ENCODE measurements at regions not wholly inside any gene's neighbourhood (a gene's known extent, or its start where the extent isn't known, plus 50 kb on each side); places are given as distances from the start of the nearest gene placed in this dataset.

- Mint-ChIP-seq H3K27ac (no peak overlapping the region), H3K36me3 (ENCODE audit: insufficient read depth in 1 of 3, low read depth in 3 of 3) (peaks cover 4 to 10% (median 9%) of the 10 kb centered on the region in 3 experiments), H3K4me1 (no peaks in the 10 kb centered on the region), H3K27me3 (ENCODE audit: low read depth) (no peaks in the 10 kb centered on the region), H3K9me3 (peaks cover 8 to 14% of the 10 kb centered on the region in 2 experiments), H3K4me3 (no peak overlapping the region)
- Histone ChIP-seq H3K18ac (ENCODE audit: insufficient read length, low read depth, low read length) (no peak overlapping the region), H3K23ac (ENCODE audit: insufficient read length, low read depth, low read length) (no peak overlapping the region), H2BK12ac (ENCODE audit: insufficient read length, low read depth, low read length) (no peak overlapping the region), H2BK15ac (ENCODE audit: low read depth, low read length) (no peak overlapping the region), H4K8ac (replicated peaks; ENCODE audit: insufficient read length, low read depth, low read length) (no peak overlapping the region), H2BK5ac (ENCODE audit: insufficient read length, low read length) (no peak overlapping the region), H2BK20ac (ENCODE audit: low read depth, low read length, poor library complexity, severe bottlenecking) (no peak overlapping the region), H3K14ac (ENCODE audit: insufficient read depth, low read length) (no peak overlapping the region), H3K27me3 (ENCODE audit: insufficient read depth, low read length) (no peaks in the 10 kb centered on the region), H4K91ac (ENCODE audit: insufficient read length, low read depth, low read length) (no peak overlapping the region), H2AFZ (ENCODE audit: low read length) (no peak overlapping the region), H3K4me2 (ENCODE audit: insufficient read depth, insufficient read length, low read length) (no peak overlapping the region), H2BK120ac (ENCODE audit: low read depth, low read length, poor library complexity, severe bottlenecking) (no peak overlapping the region), H3K4ac (ENCODE audit: low read depth, low read length) (no peak overlapping the region), H3K27ac (ENCODE audit: insufficient read length, low read depth, low read length) (no peak overlapping the region), H3K79me2 (ENCODE audit: insufficient read depth, low read length) (no peaks in the 10 kb centered on the region), H3K9me3 (ENCODE audit: control insufficient read depth, low read depth, low read length) (no peaks in the 10 kb centered on the region), H3K23me2 (ENCODE audit: insufficient read length, low read depth, low read length, poor library complexity, severe bottlenecking) (no peaks in the 10 kb centered on the region), H3K79me1 (ENCODE audit: insufficient read depth, low read depth, low read length, poor library complexity, severe bottlenecking) (no peaks in the 10 kb centered on the region), H3K4me1 (ENCODE audit: insufficient read depth, low read length) (no peaks in the 10 kb centered on the region), H2AK5ac (ENCODE audit: insufficient read length, low read length) (no peak overlapping the region), H3K56ac (ENCODE audit: insufficient read length, low read depth, low read length) (no peak overlapping the region), H3T11ph (ENCODE audit: low read length) (no peak overlapping the region), H3K9ac (ENCODE audit: extremely low read depth, insufficient read length, low read length) (no peak overlapping the region), H4K5ac (ENCODE audit: insufficient read length, low read depth, low read length) (no peak overlapping the region), H4K20me1 (ENCODE audit: control insufficient read depth, insufficient read depth, insufficient read length) (no peaks in the 10 kb centered on the region)
- WGBS (ENCODE audit: extremely low coverage, insufficient read length, low lambda C conversion rate), result no CpG with 5 or more reads among the region's 8 CpGs
- no peak for DNase-seq
- no peak for TF ChIP-seq CTCF (conservative IDR thresholded peaks at IDR 0.05)
Observed at GRCh38 chr2:77767388-77768076, 245.4 kb upstream of the LRRTM4 start.

Data from H9 (cell line).